Esophagus squamous epithelium (tissue), 4 donors: ENCODE measurements at regions not wholly inside any gene's neighbourhood (a gene's known extent, or its start where the extent isn't known, plus 50 kb on each side); places are given as distances from the start of the nearest gene placed in this dataset.

Source experiments
- POLR2A ChIP-seq, 4 donors: fragments of 450-650 bp; IDR thresholded peaks; one replicate each; pipeline ENCODE4 v1.6.1; 2017; ENCODE audit warnings: antibody characterized with exemption in 4 of 4, mild to moderate bottlenecking in 4 of 4, moderate library complexity in 3 of 4
- TF ChIP-seq, protein P1 (sequence below), 6 experiments: fragments of 450-650 bp in 4 of 6; fragments of 200-600 bp in 2 of 6; sonication (generic) in 2 of 6; IDR thresholded peaks; one replicate each; pipeline ENCODE4 v1.5.1; 2016 to 2019; ENCODE audit warnings: antibody characterized with exemption in 6 of 6, mild to moderate bottlenecking in 4 of 6, moderate library complexity in 4 of 6

DNA sequence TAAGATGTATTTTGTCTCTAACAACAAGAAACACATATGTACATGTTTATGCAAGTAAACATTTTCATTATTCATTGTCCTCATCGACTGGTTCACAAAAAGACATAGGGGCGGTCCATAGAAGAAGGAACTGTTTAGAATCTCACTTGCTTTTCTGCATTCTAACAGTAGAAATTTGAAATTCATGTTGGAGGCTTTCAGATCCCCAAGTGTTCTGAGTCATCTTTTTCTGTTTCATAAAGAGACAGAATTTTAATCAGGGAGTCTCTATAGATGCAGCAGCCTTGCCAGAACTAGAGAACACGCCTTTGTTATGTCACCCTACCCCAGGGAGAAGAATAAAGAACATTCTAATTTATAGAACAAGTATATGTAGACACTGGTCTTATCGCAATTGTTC lies 324.3 kb downstream of the GABRG2 start:
- no peak for TF ChIP-seq POLR2A (IDR thresholded peaks at IDR 0.05)
- TF ChIP-seq, protein P1, sequence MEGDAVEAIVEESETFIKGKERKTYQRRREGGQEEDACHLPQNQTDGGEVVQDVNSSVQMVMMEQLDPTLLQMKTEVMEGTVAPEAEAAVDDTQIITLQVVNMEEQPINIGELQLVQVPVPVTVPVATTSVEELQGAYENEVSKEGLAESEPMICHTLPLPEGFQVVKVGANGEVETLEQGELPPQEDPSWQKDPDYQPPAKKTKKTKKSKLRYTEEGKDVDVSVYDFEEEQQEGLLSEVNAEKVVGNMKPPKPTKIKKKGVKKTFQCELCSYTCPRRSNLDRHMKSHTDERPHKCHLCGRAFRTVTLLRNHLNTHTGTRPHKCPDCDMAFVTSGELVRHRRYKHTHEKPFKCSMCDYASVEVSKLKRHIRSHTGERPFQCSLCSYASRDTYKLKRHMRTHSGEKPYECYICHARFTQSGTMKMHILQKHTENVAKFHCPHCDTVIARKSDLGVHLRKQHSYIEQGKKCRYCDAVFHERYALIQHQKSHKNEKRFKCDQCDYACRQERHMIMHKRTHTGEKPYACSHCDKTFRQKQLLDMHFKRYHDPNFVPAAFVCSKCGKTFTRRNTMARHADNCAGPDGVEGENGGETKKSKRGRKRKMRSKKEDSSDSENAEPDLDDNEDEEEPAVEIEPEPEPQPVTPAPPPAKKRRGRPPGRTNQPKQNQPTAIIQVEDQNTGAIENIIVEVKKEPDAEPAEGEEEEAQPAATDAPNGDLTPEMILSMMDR (IDR thresholded peaks at IDR 0.05): no peak
